ENCODE measurements at regions not wholly inside any gene's neighbourhood (a gene's known extent, or its start where the extent isn't known, plus 50 kb on each side); places are given as distances from the start of the nearest gene placed in this dataset.

DNA sequence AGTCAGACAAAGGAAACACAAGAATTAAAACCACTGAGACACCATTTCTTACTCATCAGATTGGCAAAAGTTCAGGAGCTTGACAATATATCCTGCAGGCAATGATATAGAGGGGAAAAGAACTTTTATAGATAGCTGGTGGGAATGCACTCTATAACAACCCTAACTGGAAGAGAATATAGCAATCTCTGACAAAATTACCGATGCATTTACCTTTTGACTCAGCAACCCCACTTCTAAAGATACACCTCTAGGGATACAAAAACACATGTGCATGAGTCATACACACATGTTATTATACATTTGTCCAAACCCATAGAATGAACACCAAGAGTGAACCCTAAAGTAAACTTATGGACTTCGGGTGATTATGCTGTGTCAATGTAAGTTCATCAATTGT is 79.4 kb upstream of the SRD5A2 start:
- 86 to 92% methylated on average over 2 of the region's 2 CpGs for WGBS, 2 donors (ENCODE audit: low coverage in 1 of 2)
- H3K27ac ChIP-seq, result no peak overlapping the region
- H3K9me3 ChIP-seq, result no peaks in the 10 kb centered on the region
- H3K4me3 ChIP-seq, result no peak overlapping the region
- no peaks in the 10 kb centered on the region for H3K4me1 ChIP-seq
- in situ Hi-C loops (cut with MboI; ENCODE audit: low pct_ligation_motif_present in 1 of 4, low pct_unique_long_range_greater_than_20kb in 1 of 4, low sequenced_read_pairs in 3 of 4) (no loop called here), intact Hi-C loops (cut with DNase I; ENCODE audit: low total_unique reads) (no loop called here)
- H3K36me3 ChIP-seq, result no peaks in the 10 kb centered on the region
- no peaks in the 10 kb centered on the region for H3K27me3 ChIP-seq
- no peak for DNase-seq
- TF ChIP-seq POLR2A (IDR thresholded peaks at IDR 0.05) (no peak), POLR2AphosphoS5 (IDR thresholded peaks at IDR 0.05) (no peak), EP300 (IDR thresholded peaks at IDR 0.05; ENCODE audit: low read depth) (no peak), CTCF (IDR thresholded peaks at IDR 0.05) (no peak)

DNA sequence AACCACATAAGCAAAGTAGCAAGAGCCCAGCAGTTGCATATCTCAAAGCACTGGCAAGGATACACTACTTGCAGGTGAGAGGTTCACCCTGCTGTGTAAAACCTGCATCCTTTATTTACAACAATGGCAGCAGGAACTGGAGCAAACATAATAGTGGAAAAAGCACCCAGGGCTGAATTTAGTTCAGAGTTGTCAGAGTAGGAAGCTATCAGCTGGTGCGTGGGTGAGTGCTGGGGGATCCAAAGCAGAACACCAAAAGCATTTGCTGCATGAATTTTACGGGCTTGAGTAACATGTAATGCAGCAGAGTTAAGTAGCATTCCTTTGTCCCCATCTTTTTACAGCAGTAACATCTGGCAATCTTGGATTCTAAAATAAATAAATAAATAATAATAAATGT is 73.5 kb upstream of the SRD5A2 start:
- H3K27ac ChIP-seq, result no peak overlapping the region
- TF ChIP-seq CTCF (IDR thresholded peaks at IDR 0.05) (no peak), POLR2A (IDR thresholded peaks at IDR 0.05) (no peak), POLR2AphosphoS5 (IDR thresholded peaks at IDR 0.05) (no peak), EP300 (IDR thresholded peaks at IDR 0.05; ENCODE audit: low read depth) (no peak)
- no peaks in the 10 kb centered on the region for H3K36me3 ChIP-seq
- no peak overlapping the region for H3K4me3 ChIP-seq
- no peaks in the 10 kb centered on the region for H3K27me3 ChIP-seq
- intact Hi-C loops (cut with DNase I; ENCODE audit: low total_unique reads), result no loop called here
- H3K9me3 ChIP-seq, result no peaks in the 10 kb centered on the region
- H3K4me1 ChIP-seq, result no peaks in the 10 kb centered on the region
- no peak for DNase-seq
- in situ Hi-C loops (cut with MboI; ENCODE audit: low pct_ligation_motif_present in 1 of 4, low pct_unique_long_range_greater_than_20kb in 1 of 4, low sequenced_read_pairs in 3 of 4), result no loop called here
- WGBS, 2 donors (ENCODE audit: low coverage in 1 of 2), result 13 to 57% methylated on average over 1 to 2 of the region's 2 CpGs

GRCh38 chr2:31651736-31652135 is 71.0 kb upstream of the SRD5A2 start:
- no peaks in the 10 kb centered on the region for H3K36me3 ChIP-seq
- TF ChIP-seq EP300 (IDR thresholded peaks at IDR 0.05; ENCODE audit: low read depth), result no peak
- no peak for TF ChIP-seq POLR2A (IDR thresholded peaks at IDR 0.05)
- TF ChIP-seq CTCF (IDR thresholded peaks at IDR 0.05), result no peak
- no peak for TF ChIP-seq POLR2AphosphoS5 (IDR thresholded peaks at IDR 0.05)
- intact Hi-C loops (cut with DNase I; ENCODE audit: low total_unique reads) (no loop called here), in situ Hi-C loops (cut with MboI; ENCODE audit: low pct_ligation_motif_present in 1 of 4, low pct_unique_long_range_greater_than_20kb in 1 of 4, low sequenced_read_pairs in 3 of 4) (no loop called here)
- WGBS, 2 donors (ENCODE audit: low coverage in 1 of 2), result 95 to 100% methylated on average over 1 to 6 of the region's 6 CpGs
- no peak for DNase-seq
- H3K27ac ChIP-seq, result no peak overlapping the region
- no peaks in the 10 kb centered on the region for H3K27me3 ChIP-seq
- no peaks in the 10 kb centered on the region for H3K9me3 ChIP-seq
- H3K4me3 ChIP-seq, result no peak overlapping the region
- H3K4me1 ChIP-seq, result no peaks in the 10 kb centered on the region

GRCh38 chr2:31651267-31651666 is 70.5 kb upstream of the SRD5A2 start:
- Histone ChIP-seq H3K4me3 (no peak overlapping the region), H3K27ac (no peak overlapping the region), H3K27me3 (no peaks in the 10 kb centered on the region), H3K9me3 (no peaks in the 10 kb centered on the region), H3K36me3 (no peaks in the 10 kb centered on the region), H3K4me1 (no peaks in the 10 kb centered on the region)
- TF ChIP-seq CTCF (IDR thresholded peaks at IDR 0.05) (no peak), POLR2AphosphoS5 (IDR thresholded peaks at IDR 0.05) (no peak), EP300 (IDR thresholded peaks at IDR 0.05; ENCODE audit: low read depth) (no peak), POLR2A (IDR thresholded peaks at IDR 0.05) (no peak)
- 90% methylated on average over 2 of the region's 2 CpGs; no CpG with 5 or more reads in 1 of the 2 donors for WGBS, 2 donors (ENCODE audit: low coverage in 1 of 2)
- in situ Hi-C loops (cut with MboI; ENCODE audit: low pct_ligation_motif_present in 1 of 4, low pct_unique_long_range_greater_than_20kb in 1 of 4, low sequenced_read_pairs in 3 of 4), result no loop called here
- intact Hi-C loops (cut with DNase I; ENCODE audit: low total_unique reads), result no loop called here
- no peak for DNase-seq

All from transverse colon (tissue), 4 donors.